Activated T-helper 1 cell treated with anti-CD3 and anti-CD28 coated beads, Interleukin-12 subunit alpha, Interleukin-12 subunit beta, Interleukin-2, Interleukin-4 antibody, amounts not matched to agents 30 ng/mL and 10 ng/mL and 1 ng/mL, durations not matched to agents 14 hours and 24 hours and 36 hours (primary cell): ENCODE measurements at regions not wholly inside any gene's neighbourhood (a gene's known extent, or its start where the extent isn't known, plus 50 kb on each side); places are given as distances from the start of the nearest gene placed in this dataset.

Source experiments
- DNase-seq: peaks from one replicate; pipeline ENCODE4 v3.0.0; 2021; ENCODE audit warnings: low spot score
- H3K27ac Mint-ChIP-seq: one replicate; pipeline ENCODE4 v1.8.0; 2021; ENCODE audit warnings: mild to moderate bottlenecking, mixed read lengths
- H3K27me3 Mint-ChIP-seq: one replicate; pipeline ENCODE4 v1.8.0; 2022; ENCODE audit warnings: mild to moderate bottlenecking, moderate library complexity, mixed read lengths; ENCODE audit not compliant: insufficient read depth
- H3K36me3 Mint-ChIP-seq: one replicate; pipeline ENCODE4 v1.8.0; 2021; ENCODE audit warnings: low read depth, mixed read lengths
- H3K4me1 Mint-ChIP-seq: one replicate; pipeline ENCODE4 v1.8.0; 2021; ENCODE audit warnings: low read depth, mixed read lengths
- H3K4me3 Mint-ChIP-seq: one replicate; pipeline ENCODE4 v1.8.0; 2021; ENCODE audit warnings: mild to moderate bottlenecking, moderate library complexity, mixed read lengths
- H3K9me3 Mint-ChIP-seq: one replicate; pipeline ENCODE4 v1.8.0; 2021; ENCODE audit warnings: mixed read lengths
- intact Hi-C: fragments of 100-400 bp; cut with micrococcal nuclease; formaldehyde crosslinking; loops from one replicate; pipeline ENCODE4 v1.15.1; 2024

DNA sequence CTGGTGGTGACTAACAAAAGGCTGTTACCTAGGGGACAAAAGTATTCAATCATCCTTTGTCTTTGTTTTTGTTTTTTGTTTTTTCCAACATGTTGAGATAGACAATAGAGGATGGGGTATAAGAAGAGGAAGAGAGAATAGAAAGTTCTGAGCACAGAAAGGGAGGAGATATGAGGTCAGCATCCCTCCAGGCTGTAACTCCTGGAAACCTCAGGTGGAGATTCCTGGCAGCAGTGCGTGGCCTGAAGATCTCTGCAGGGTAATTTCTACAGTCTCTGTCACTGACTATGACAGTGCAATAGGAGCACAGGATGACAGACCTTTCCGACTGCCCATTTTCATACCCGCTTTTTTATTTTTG lies 112.1 kb downstream of the ADRB2 start:
- Mint-ChIP-seq H3K9me3 (no peaks in the 10 kb centered on the region), H3K36me3 (no peaks in the 10 kb centered on the region), H3K4me3 (no peak overlapping the region), H3K27me3 (peaks cover 7% of the 10 kb centered on the region), H3K4me1 (no peaks in the 10 kb centered on the region), H3K27ac (no peak overlapping the region)
- DNase-seq = no peak
- intact Hi-C loops = no loop called here

DNA sequence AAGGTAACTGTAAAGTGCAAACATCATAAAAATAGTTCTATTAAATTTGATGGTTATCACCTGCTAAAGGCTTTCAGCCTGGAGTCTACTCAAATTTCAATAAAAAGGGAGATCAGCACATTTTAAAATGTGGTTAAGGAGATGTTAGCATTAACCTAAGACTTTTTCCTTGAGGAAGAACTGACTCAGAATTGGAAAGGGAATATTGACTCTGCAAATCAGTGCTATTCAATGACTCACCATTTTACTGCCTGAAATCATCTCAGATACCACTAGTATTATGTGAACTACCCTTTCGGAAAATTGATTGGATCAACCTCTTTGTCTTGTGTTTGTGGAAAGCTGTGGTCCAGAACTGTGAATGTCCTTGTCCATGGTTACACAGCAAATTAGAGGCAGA lies 113.3 kb downstream of the ADRB2 start:
- Mint-ChIP-seq H3K27me3 (peaks cover 7% of the 10 kb centered on the region), H3K36me3 (no peaks in the 10 kb centered on the region), H3K4me3 (no peak overlapping the region), H3K4me1 (no peaks in the 10 kb centered on the region), H3K27ac (no peak overlapping the region), H3K9me3 (no peaks in the 10 kb centered on the region)
- DNase-seq = no peak
- intact Hi-C loops = no loop called here

DNA sequence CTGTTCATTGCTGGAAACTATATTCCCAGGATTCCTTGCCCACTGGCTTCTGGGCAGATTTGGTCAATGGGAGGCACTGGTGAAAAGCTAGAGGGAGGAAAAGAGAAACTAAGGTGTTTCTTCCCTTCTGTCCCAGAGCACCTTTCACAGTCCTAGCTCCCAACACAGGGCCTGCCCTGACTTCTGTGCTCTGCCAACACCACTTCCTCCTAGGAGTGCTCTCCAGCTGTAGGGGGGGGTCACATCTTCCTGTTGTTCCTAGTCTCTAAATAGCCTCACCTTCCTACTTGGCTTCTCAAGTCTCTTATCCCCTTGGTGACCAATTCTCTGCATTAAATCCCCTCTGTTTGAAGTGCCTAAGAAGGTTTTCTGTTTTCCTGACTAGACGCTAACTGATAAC lies 115.4 kb downstream of the ADRB2 start:
- no peak for DNase-seq
- H3K27me3 Mint-ChIP-seq = peaks cover 7% of the 10 kb centered on the region
- H3K27ac Mint-ChIP-seq = no peak overlapping the region
- no peak overlapping the region for H3K4me3 Mint-ChIP-seq
- H3K9me3 Mint-ChIP-seq = no peaks in the 10 kb centered on the region
- no peaks in the 10 kb centered on the region for H3K4me1 Mint-ChIP-seq
- H3K36me3 Mint-ChIP-seq = no peaks in the 10 kb centered on the region
- intact Hi-C loops = no loop called here

DNA sequence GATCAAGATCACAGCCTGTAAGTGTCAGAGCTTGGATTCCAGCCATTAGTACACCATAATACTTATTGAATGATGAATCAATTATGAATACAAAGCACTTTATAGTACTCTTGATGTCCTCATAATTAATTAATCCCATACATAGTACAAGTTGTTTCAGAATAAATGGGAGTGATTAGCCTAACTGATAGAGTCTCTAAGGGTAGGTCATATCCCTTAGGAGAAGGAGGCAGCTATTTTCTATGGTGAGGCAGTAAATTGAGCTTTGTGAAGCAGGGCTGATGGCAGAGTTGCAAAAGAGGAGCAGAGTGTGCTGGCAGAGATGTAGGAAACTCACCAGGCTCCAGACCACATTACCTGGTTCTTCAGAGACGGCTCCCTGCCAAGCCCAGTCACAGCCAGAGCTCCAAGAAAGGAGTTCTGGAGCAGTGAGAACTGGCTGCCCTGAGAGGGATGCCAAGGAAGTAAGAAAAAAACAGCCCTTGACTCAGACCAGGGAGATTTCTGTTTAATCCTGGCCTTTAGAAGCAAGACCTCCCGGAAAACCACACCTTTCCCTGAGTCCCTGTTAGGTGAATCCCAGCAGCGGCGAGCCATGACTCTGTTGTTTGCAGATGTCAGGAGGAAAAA lies 112.9 kb downstream of the SH3TC2 start:
- Mint-ChIP-seq H3K36me3 (no peaks in the 10 kb centered on the region), H3K4me1 (no peaks in the 10 kb centered on the region), H3K27ac (no peak overlapping the region), H3K9me3 (no peaks in the 10 kb centered on the region), H3K4me3 (no peak overlapping the region), H3K27me3 (peaks cover 7% of the 10 kb centered on the region)
- DNase-seq = no peak
- intact Hi-C loops = no loop called here

DNA sequence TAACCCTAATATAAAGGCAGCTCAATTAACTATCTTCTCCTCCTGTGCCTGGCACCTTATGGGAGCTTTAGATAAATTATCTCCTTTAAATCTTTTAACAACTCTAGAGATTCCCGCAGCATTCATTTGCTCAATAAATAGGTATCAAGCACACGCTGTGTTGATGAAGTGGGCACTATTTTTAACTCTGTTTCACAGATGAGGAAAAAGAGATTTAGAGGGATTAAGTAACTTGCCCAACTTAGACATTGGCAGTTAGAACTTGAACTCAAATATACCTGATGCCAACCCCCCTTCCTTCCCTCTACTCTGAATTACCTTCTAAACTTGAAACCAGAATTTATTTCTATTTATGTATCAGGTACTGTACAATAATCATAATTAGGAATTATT lies 112.4 kb downstream of the SH3TC2 start:
- peaks cover 7% of the 10 kb centered on the region for H3K27me3 Mint-ChIP-seq
- intact Hi-C loops = no loop called here
- no peaks in the 10 kb centered on the region for H3K4me1 Mint-ChIP-seq
- no peaks in the 10 kb centered on the region for H3K36me3 Mint-ChIP-seq
- no peak for DNase-seq
- H3K9me3 Mint-ChIP-seq = no peaks in the 10 kb centered on the region
- no peak overlapping the region for H3K4me3 Mint-ChIP-seq
- no peak overlapping the region for H3K27ac Mint-ChIP-seq

DNA sequence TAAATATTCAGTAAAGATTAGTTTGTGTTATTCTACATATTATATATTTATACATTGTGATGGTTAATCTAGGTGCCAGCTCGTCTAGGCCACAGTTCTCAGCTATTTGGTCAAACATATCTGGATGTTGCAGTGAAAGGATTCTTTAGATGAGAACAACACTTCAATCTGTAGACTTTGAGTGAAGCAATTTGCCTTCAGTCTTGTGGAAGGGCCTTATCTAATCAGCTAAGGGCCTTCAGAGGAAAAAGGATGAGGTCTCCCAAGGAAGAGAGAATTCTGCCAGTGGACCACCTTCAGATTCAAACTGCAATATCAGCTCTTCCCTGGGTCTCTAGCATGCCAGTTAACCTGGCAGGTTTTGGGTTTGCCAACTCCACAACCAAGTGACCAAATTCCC lies 112.0 kb downstream of the SH3TC2 start:
- Mint-ChIP-seq H3K27me3 (peaks cover 7% of the 10 kb centered on the region), H3K36me3 (no peaks in the 10 kb centered on the region), H3K4me3 (no peak overlapping the region), H3K27ac (no peak overlapping the region), H3K9me3 (no peaks in the 10 kb centered on the region), H3K4me1 (no peaks in the 10 kb centered on the region)
- intact Hi-C loops = no loop called here
- no peak for DNase-seq

DNA sequence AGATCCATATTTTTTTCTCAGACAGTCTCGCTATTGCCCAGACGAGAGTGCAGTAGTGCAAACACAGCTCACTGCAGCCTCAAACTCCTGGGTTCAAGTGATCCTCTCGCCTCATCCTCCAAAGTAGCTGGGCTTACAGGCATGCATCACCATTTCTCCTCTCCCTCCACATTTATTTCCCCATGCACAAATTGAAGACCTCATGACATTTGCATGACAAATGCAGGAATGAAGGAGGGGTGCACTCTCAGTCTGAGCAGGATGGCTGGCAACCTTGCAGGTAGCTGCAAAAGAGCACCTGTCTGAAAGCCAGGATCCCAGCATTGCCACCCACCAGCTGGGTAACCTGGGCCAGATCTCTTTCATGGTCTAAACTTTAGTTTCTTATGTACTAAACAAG lies 111.2 kb downstream of the SH3TC2 start:
- no peak overlapping the region for H3K4me3 Mint-ChIP-seq
- intact Hi-C loops = no loop called here
- H3K4me1 Mint-ChIP-seq = no peaks in the 10 kb centered on the region
- H3K27ac Mint-ChIP-seq = no peak overlapping the region
- peaks cover 7% of the 10 kb centered on the region for H3K27me3 Mint-ChIP-seq
- H3K9me3 Mint-ChIP-seq = no peaks in the 10 kb centered on the region
- DNase-seq = no peak
- no peaks in the 10 kb centered on the region for H3K36me3 Mint-ChIP-seq

DNA sequence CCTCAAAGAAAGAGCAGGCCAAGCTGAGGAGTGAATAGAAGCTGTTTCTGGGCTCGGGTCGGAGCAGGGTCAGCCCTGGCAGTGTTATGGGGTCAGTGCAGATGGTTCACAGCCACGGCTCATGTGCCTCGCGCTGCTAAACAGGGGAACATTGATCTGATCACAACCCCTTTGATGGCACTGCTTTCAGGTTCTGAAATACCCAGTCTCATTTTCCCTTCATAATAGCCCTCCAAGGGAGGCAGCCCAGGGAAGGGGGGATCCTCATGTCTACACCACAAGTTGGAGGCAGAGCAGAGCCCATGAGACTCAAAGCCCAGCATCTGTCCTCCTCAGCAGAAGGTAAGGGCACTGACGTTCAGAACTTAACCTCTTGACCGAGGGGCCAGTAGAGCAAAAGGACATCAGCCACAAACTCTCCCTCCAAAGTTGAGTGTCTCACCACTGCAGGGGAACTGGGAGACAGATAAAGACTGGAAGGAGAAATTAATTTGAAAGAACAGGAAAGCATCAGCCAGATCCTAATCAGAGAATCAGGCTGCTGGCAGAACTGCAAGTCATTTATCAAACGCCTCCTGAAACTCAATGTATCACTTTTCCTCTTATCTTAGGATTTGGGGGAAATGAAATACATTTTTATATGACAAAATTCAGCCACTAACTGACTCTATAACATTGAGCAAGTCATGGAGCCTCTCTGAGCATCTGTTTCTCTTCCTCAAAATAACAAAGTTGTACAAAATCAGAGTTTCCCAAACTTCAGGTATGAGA lies 110.6 kb downstream of the SH3TC2 start:
- H3K9me3 Mint-ChIP-seq = no peaks in the 10 kb centered on the region
- intact Hi-C loops = no loop called here
- no peaks in the 10 kb centered on the region for H3K36me3 Mint-ChIP-seq
- DNase-seq = no peak
- no peaks in the 10 kb centered on the region for H3K4me1 Mint-ChIP-seq
- no peak overlapping the region for H3K4me3 Mint-ChIP-seq
- H3K27ac Mint-ChIP-seq = no peak overlapping the region
- peaks cover 7% of the 10 kb centered on the region for H3K27me3 Mint-ChIP-seq

DNA sequence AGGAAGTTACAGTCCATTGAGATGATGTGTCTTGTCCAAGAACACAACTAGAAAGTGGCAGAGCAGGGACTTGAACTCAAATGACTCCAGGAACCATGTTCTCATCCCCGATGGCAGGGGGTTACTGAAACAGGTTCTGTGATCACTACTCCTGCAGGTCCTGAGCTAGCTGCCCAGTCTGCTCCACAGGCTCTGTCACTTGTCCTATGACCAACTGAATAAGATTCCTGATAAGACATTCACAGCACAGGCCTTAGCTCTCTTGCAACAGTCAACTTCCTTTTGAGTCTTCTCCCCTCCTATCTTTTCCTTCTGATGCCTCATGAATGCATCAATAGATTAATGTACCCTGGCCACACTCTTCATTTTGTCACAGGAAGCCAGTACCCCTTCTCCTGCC lies 109.2 kb downstream of the SH3TC2 start:
- H3K36me3 Mint-ChIP-seq = no peaks in the 10 kb centered on the region
- H3K27me3 Mint-ChIP-seq = peaks cover 7% of the 10 kb centered on the region
- no peak overlapping the region for H3K27ac Mint-ChIP-seq
- no peaks in the 10 kb centered on the region for H3K4me1 Mint-ChIP-seq
- H3K9me3 Mint-ChIP-seq = no peaks in the 10 kb centered on the region
- no peak for DNase-seq
- intact Hi-C loops = no loop called here
- no peak overlapping the region for H3K4me3 Mint-ChIP-seq
